Caco-2 (cell line): ENCODE measurements at regions not wholly inside any gene's neighbourhood (a gene's known extent, or its start where the extent isn't known, plus 50 kb on each side); places are given as distances from the start of the nearest gene placed in this dataset.

Experiments used
- BruUV-seq: library from RNA; stranded (reverse); fragments of 400-500 nt; replicated peaks from 2 replicates; lab custom pipeline; 2021; lab: Mats Ljungman, UMichigan
- CTCF ChIA-PET: fragments of 300-600 bp; sonication (Branson Sonifier 250); formaldehyde crosslinking; loops from one replicate; lab custom pipeline; 2022; ENCODE audit warnings: antibody characterized with exemption; lab: Charles Lee
- POLR2A ChIA-PET: fragments of 300-600 bp; sonication (Branson Sonifier 250); formaldehyde crosslinking; loops from one replicate; lab custom pipeline; 2022; ENCODE audit warnings: antibody characterized with exemption; lab: Charles Lee
- DNase-seq, 2 experiments: peaks; one replicate each; pipeline versions ENCODE4 v3.0.0 to v3.0.0-alpha.2; 2020 to 2022
- H3K27me3 ChIP-seq: replicated peaks from 2 replicates; pipeline ENCODE4 v1.6.0; 2011; ENCODE audit warnings: low read length; ENCODE audit not compliant: control insufficient read depth, insufficient read depth
- H3K36me3 ChIP-seq: 2 replicates; pipeline ENCODE4 v1.5.1; 2011; ENCODE audit warnings: low read length; ENCODE audit not compliant: control insufficient read depth, insufficient read depth
- H3K4me1 ChIP-seq: fragments of 250-450 bp; sonication (Bioruptor Pico); 2 replicates; pipeline ENCODE4 v1.5.1; 2020; ENCODE audit warnings: mild to moderate bottlenecking
- H3K4me3 ChIP-seq: 2 replicates; pipeline ENCODE4 v1.5.1; 2011; ENCODE audit warnings: low read depth, mild to moderate bottlenecking, control low read depth, low read length
- H3K9me3 ChIP-seq: fragments of 250-450 bp; sonication (Bioruptor Pico); 2 replicates; pipeline ENCODE4 v1.5.1; 2020; ENCODE audit warnings: mild to moderate bottlenecking, moderate library complexity
- H3K27ac Mint-ChIP-seq: one replicate; pipeline ENCODE4 v1.8.0; 2022; ENCODE audit warnings: mixed read lengths; ENCODE audit not compliant: unreplicated experiment
- H3K27me3 Mint-ChIP-seq: one replicate; pipeline ENCODE4 v1.8.0; 2022; ENCODE audit warnings: mixed read lengths; ENCODE audit not compliant: insufficient read depth, unreplicated experiment
- H3K36me3 Mint-ChIP-seq: one replicate; pipeline ENCODE4 v1.8.0; 2022; ENCODE audit warnings: mild to moderate bottlenecking, mixed read lengths; ENCODE audit not compliant: insufficient read depth, unreplicated experiment
- H3K4me1 Mint-ChIP-seq: one replicate; pipeline ENCODE4 v1.8.0; 2022; ENCODE audit warnings: low read depth, mixed read lengths; ENCODE audit not compliant: unreplicated experiment
- H3K4me3 Mint-ChIP-seq: one replicate; pipeline ENCODE4 v1.8.0; 2022; ENCODE audit warnings: mild to moderate bottlenecking, moderate library complexity, mixed read lengths; ENCODE audit not compliant: unreplicated experiment
- H3K9me3 Mint-ChIP-seq: one replicate; pipeline ENCODE4 v1.8.0; 2022; ENCODE audit warnings: mixed read lengths; ENCODE audit not compliant: unreplicated experiment
- intact Hi-C: fragments of 100-400 bp; cut with micrococcal nuclease; formaldehyde crosslinking; loops from one replicate; pipeline ENCODE4 v1.10.0; 2022; ENCODE audit not compliant: unreplicated experiment
- TF ChIP-seq, protein P1 (sequence below), 2 experiments: fragments of 200-600 bp in 1 of 2; IDR thresholded peaks; 1 replicate in 1 of 2; 2 replicates in 1 of 2; pipeline versions ENCODE4 v1.5.1 to v1.8.0; 2011 to 2022; ENCODE audit warnings: antibody characterized with exemption in 1 of 2, control low read depth in 1 of 2, inconsistent platforms in 1 of 2, low read depth in 1 of 2, low read length in 1 of 2, mild to moderate bottlenecking in 1 of 2, moderate library complexity in 1 of 2; ENCODE audit not compliant: insufficient read depth in 1 of 2, severe bottlenecking in 1 of 2, unreplicated experiment in 1 of 2

DNA sequence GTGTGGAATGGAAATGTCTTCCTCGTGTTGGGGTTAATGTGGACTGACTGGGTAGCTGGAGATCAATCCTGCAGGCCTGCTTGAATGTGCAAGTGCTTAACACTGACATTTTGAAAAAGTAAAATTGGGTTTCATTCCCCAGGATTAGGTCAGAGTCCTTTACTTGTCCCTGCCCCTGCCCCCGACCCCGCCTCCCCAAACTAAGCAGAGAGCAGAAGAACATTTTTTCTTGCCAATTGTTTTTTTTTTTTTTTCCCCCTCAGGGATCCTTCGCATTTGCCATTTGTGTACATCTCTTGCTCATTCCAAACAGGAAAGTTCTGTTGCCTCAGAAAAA lies 147.0 kb upstream of the NR2F2 start:
- peaks cover 57% of the 10 kb centered on the region for H3K4me1 Mint-ChIP-seq
- Histone ChIP-seq H3K27me3 (no peaks in the 10 kb centered on the region), H3K4me1 (peaks cover 52% of the 10 kb centered on the region), H3K36me3 (no peaks in the 10 kb centered on the region), H3K4me3 (no peak overlapping the region), H3K9me3 (0 out of 2 replicates have a peak, but pooled peaks cover 4% of the 10 kb centered on the region)
- H3K36me3 Mint-ChIP-seq, result peaks cover 11% of the 10 kb centered on the region
- H3K9me3 Mint-ChIP-seq, result no peaks in the 10 kb centered on the region
- no TSS peak for BruUV-seq
- peak; percentile 34 to 45 for DNase-seq
- H3K27ac Mint-ChIP-seq, result peak overlapping the region; percentile 60
- H3K27me3 Mint-ChIP-seq, result no peaks in the 10 kb centered on the region
- intact Hi-C loops, result loop anchor here (1.0 kb wide), 3 partner anchors 12 to 42 kb away; no protein-coding TSS in a partner anchor
- ChIA-PET POLR2A (interaction anchor here (0.5 to 1.3 kb wide), 8 partner anchors 10 to 921 kb away, joined by 4 to 12 read pairs (median 8); partner anchors contain the start of gene NR2F2), CTCF (interaction anchor here (0.7 to 1.0 kb wide), 3 partner anchors 16 to 143 kb away, joined by 3 read pairs; no protein-coding TSS in a partner anchor)
- H3K4me3 Mint-ChIP-seq, result peak overlapping the region; percentile 52
- TF ChIP-seq, protein P1, sequence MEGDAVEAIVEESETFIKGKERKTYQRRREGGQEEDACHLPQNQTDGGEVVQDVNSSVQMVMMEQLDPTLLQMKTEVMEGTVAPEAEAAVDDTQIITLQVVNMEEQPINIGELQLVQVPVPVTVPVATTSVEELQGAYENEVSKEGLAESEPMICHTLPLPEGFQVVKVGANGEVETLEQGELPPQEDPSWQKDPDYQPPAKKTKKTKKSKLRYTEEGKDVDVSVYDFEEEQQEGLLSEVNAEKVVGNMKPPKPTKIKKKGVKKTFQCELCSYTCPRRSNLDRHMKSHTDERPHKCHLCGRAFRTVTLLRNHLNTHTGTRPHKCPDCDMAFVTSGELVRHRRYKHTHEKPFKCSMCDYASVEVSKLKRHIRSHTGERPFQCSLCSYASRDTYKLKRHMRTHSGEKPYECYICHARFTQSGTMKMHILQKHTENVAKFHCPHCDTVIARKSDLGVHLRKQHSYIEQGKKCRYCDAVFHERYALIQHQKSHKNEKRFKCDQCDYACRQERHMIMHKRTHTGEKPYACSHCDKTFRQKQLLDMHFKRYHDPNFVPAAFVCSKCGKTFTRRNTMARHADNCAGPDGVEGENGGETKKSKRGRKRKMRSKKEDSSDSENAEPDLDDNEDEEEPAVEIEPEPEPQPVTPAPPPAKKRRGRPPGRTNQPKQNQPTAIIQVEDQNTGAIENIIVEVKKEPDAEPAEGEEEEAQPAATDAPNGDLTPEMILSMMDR (IDR thresholded peaks at IDR 0.05; ENCODE audit: insufficient read depth in 1 of 2, low read depth in 1 of 2, low read length in 1 of 2, severe bottlenecking in 1 of 2, unreplicated experiment in 1 of 2), result no peak

DNA sequence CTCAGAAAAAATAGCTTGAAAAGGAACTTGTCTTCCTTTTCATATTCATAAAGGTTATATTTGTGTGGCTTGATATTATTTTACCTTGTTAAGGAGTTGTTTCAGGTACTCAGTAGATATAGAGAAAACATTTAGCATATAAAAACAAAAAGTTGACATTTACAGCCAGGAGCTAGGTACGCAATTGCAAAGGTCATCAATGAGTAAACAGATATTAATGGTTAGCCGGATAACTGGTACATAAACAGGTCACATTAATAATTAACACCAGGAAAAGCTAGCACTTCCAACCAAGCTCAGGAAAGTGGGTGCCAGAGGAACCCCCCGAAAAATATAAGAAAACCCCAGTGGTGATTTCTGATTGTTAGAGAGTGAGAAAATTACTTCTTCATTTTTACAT lies 146.6 kb upstream of the NR2F2 start:
- TF ChIP-seq, protein P1 (IDR thresholded peaks at IDR 0.05; ENCODE audit: insufficient read depth in 1 of 2, low read depth in 1 of 2, low read length in 1 of 2, severe bottlenecking in 1 of 2, unreplicated experiment in 1 of 2), result no peak
- Histone ChIP-seq H3K27me3 (no peaks in the 10 kb centered on the region), H3K4me1 (peaks cover 52% of the 10 kb centered on the region), H3K4me3 (no peak overlapping the region), H3K36me3 (no peaks in the 10 kb centered on the region), H3K9me3 (0 out of 2 replicates have a peak, but pooled peaks cover 4% of the 10 kb centered on the region)
- intact Hi-C loops, result loop anchor here (1.0 kb wide), 3 partner anchors 13 to 41 kb away; no protein-coding TSS in a partner anchor
- POLR2A ChIA-PET, result interaction anchor here (0.5 to 1.3 kb wide), 9 partner anchors 11 to 922 kb away, joined by 4 to 12 read pairs (median 9); partner anchors contain the start of gene NR2F2
- Mint-ChIP-seq H3K27ac (peak overlapping the region; percentile 60), H3K27me3 (no peaks in the 10 kb centered on the region), H3K4me1 (peaks cover 55% of the 10 kb centered on the region), H3K4me3 (peak overlapping the region; percentile 52), H3K9me3 (no peaks in the 10 kb centered on the region), H3K36me3 (peaks cover 11% of the 10 kb centered on the region)
- no TSS peak for BruUV-seq
- CTCF ChIA-PET, result interaction anchor here (0.7 to 1.0 kb wide), 4 partner anchors 15 to 262 kb away, joined by 3 read pairs; no protein-coding TSS in a partner anchor
- no peak for DNase-seq

DNA sequence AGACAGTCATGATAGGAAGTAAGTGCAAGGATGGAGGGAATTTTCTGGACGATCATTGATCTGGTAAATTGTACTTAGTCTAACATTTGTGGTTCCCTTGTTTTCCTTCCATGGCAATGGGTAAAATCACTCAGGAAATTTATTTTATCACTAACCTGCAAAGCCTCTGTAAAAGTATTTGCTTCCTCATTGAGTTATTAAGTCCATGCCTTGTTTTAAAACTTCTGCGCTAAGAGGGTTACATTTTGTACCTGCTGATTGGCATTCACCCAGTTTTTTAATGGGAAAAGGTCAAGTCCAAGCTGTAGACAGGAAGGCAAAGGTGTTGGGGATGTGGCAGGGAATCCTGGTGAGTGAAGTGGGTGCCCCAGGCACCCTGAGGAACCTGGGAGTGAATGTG lies 146.2 kb upstream of the NR2F2 start:
- Histone ChIP-seq H3K27me3 (no peaks in the 10 kb centered on the region), H3K4me3 (no peak overlapping the region), H3K4me1 (peaks cover 52% of the 10 kb centered on the region), H3K36me3 (no peaks in the 10 kb centered on the region), H3K9me3 (0 out of 2 replicates have a peak, but pooled peaks cover 4% of the 10 kb centered on the region)
- Mint-ChIP-seq H3K4me3 (peak overlapping the region; percentile 52), H3K4me1 (peaks cover 54% of the 10 kb centered on the region), H3K27ac (peak overlapping the region; percentile 60), H3K36me3 (peaks cover 9% of the 10 kb centered on the region), H3K9me3 (no peaks in the 10 kb centered on the region), H3K27me3 (no peaks in the 10 kb centered on the region)
- POLR2A ChIA-PET, result interaction anchor here (0.6 to 1.3 kb wide), 6 partner anchors 11 to 146 kb away, joined by 4 to 12 read pairs (median 10); partner anchors contain the start of gene NR2F2
- intact Hi-C loops, result no loop called here
- BruUV-seq, result no TSS peak
- no peak for DNase-seq
- CTCF ChIA-PET, result interaction anchor here (0.7 to 1.0 kb wide), 4 partner anchors 15 to 262 kb away, joined by 3 read pairs; no protein-coding TSS in a partner anchor
- TF ChIP-seq, protein P1 (IDR thresholded peaks at IDR 0.05; ENCODE audit: insufficient read depth in 1 of 2, low read depth in 1 of 2, low read length in 1 of 2, severe bottlenecking in 1 of 2, unreplicated experiment in 1 of 2), result no peak
